GM19452 (cell line): ENCODE measurements at regions not wholly inside any gene's neighbourhood (a gene's known extent, or its start where the extent isn't known, plus 50 kb on each side); places are given as distances from the start of the nearest gene placed in this dataset.
A peak's percentile ranks its signal among the peaks of the same experiment; 100 is the strongest.

Experiments used
- ATAC-seq: cut with Tn5 transposase; IDR thresholded peaks from one replicate; pipeline ENCODE4 v1.9.1; 2021; ENCODE audit not compliant: unreplicated experiment

GRCh38 chr1:222370913-222371675 is 176.8 kb downstream of the HHIPL2 start:
- ATAC-seq: no peak

- no peak for ATAC-seq
These were observed 177.6 kb downstream of the HHIPL2 start for GRCh38 chr1:222370081-222370912.

DNA sequence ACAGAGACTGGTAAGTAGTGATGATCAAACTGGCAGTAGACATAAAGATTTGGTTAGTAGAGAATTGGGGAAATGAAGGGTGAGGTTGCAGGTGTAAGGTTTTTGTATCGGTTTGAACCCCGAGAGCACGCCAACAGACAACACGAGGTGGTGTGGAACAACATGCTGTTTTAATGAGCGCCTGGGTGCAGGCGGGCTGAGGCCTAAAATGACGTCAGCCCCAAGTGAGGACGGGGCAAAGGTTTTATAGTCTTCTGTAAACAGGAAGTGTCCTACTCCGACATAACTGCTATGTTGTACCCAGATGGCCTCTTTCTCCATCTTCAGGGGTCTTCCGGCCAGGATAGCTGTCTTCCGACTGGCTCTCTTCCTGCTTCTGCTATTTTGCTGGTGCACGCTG is 178.8 kb downstream of the HHIPL2 start:
- ATAC-seq: no peak

DNA sequence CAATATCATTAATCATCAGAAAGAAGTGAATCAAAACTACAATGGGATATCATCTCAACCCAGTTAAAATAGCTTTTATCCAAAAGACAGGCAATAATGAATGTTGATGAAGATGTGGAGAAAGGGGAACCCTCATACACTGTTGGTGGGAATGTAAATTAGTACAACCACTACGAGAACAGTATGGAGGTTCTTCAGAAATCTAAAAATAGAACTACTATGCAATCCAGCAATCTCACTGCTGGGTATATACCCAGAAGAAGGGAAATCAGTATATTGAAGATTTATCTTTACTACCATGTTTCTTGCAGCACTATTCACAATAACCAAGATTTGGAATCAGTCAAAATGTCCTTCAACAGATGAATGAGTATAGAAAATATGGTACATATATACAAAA is 189.8 kb downstream of the HHIPL2 start:
- ATAC-seq: no peak

DNA sequence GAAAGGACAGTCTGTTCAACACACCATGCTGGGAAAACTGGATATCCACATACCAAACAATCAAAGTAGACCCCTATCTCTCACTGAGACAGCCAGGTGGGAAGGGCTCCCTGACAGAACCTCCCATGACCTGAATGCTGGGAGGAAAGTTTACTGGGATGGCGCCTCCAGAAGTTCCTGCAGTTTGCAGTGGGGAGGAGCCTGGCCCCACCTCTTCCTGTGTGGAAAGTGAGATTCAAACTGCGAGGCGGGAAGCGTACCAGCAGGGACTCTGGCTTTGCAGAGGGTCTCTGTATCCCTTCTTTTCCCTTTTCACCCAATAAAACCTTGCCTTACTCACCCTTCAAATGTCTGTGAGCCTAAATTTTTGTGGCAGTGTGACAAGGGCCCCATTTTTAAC is 190.7 kb downstream of the HHIPL2 start:
- no peak for ATAC-seq

GRCh38 chr1:222347627-222348026 is 200.3 kb downstream of the HHIPL2 start:
- no peak for ATAC-seq

- ATAC-seq: no peak
These were observed 200.9 kb downstream of the HHIPL2 start for GRCh38 chr1:222346955-222347354.

- ATAC-seq: no peak
These were observed 208.4 kb downstream of the HHIPL2 start for GRCh38 chr1:222339376-222339947.

DNA sequence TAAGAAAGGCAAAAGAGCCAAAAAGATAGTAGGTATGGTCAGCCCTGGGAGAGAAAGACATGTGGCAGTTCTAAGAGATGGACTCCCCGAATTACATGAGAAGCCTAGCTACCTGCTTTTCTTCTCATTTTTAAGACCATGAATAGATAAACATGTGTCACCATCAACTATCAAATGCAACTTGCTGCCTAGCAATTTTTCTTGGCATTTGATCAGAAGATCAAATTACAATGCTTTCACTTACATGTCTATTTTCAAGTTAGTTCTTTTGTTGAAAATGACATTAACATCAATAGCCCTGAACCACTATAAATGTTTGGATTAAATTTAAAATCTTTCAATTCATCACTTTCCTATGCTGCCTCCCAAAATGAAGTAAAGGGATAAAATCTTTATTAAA is 212.3 kb downstream of the HHIPL2 start:
- ATAC-seq: no peak

- ATAC-seq: no peak
These were observed 213.8 kb downstream of the HHIPL2 start for GRCh38 chr1:222334026-222334680.

DNA sequence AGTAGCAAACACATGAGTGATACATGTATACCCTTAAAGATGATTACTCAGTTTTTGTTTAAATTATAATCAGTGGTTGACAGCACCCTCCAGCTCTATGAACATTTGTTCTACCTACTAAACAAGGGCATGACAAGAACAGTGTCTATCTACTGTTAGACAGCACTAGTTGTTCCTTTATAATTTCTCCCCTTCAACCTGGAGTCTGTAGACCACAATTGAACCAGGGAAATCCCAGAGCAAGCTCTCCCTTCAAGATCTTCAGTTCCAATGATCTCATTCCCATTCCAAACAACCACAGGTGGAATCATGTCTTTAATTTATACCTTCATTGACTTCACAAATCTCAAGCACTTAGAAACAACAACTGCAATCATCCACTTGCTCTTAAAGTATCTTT is 216.1 kb downstream of the HHIPL2 start:
- ATAC-seq: no peak

GRCh38 chr1:222331340-222331739 is 216.6 kb downstream of the HHIPL2 start:
- no peak for ATAC-seq

- no peak for ATAC-seq
These were observed 218.3 kb downstream of the HHIPL2 start for GRCh38 chr1:222329493-222330045.

DNA sequence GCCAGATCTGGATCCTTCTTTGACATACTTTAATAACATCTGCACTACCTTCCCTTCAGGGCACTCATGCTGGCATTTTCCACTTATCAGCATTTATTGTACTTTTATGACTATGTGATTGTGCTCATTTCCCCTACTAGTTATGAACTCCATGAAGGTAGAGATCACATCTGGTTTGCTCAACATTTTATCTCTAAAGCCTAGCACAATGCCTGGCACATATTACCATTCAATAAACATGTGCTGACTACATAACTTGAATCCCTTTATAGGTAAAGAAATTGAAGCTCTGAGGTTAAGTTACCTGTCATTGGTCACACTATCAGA is 221.2 kb downstream of the HHIPL2 start:
- no peak for ATAC-seq

GRCh38 chr1:222326006-222326709 is 221.7 kb downstream of the HHIPL2 start:
- ATAC-seq: no peak

DNA sequence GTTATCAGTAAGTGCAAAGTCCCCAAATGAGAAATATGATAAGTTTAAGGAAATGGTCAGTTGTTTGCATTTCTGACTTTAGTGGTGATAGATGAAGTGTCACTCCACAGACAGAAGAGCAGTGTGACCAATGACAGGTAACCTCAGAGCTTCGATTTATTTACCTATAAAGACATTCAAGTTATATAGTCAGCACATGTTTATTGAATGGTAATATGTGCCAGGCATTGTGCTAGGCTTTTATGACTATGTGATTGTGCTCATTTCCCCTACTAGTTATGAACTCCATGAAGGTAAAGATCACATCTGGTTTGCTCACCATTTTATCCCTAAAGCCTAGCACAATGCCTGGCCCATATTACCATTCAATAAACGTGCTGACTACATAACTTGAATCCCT is 222.4 kb downstream of the HHIPL2 start:
- ATAC-seq: no peak

GRCh38 chr1:222314839-222315238 is 233.1 kb downstream of the HHIPL2 start:
- ATAC-seq: no peak

DNA sequence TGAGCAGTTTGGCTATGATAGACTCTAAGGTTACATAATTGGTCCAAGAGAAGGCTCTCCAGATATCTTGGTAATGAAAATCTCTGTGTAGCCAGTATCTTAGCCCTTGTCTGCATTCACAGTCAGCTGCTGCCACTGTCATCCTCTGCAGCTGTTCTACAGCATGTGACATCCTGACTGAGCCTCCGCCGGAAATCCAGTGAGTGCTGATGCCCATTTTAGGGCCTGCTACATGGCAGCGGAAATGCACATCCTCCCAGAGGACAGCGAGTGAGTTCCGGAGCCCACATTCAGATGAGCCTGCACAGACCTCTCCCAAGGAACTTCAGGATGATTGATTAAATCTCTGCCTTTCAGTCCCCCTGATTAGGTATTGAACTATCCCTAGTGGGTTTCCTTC is 237.1 kb downstream of the HHIPL2 start:
- peak; percentile 78 for ATAC-seq

GRCh38 chr1:222307621-222308020 is 240.3 kb downstream of the HHIPL2 start:
- no peak for ATAC-seq

DNA sequence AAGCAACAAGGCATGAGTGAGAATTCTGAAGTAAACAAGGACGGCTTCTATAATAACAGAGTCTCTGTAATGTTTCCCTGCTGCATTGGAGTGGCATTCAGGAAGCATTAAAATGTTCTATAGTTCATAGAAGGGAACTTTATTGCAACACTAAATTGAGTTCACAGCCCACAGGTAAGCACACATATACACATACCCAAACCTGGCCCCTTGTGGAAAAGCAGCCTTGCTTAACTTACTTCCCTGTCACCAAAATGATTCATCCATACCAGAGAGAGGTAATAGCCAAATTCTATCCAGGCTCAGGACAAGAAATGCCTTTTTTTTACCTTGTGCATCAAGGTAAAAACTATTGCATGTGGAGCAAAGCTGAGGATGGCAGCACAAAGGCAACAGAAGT is 241.4 kb downstream of the HHIPL2 start:
- no peak for ATAC-seq

DNA sequence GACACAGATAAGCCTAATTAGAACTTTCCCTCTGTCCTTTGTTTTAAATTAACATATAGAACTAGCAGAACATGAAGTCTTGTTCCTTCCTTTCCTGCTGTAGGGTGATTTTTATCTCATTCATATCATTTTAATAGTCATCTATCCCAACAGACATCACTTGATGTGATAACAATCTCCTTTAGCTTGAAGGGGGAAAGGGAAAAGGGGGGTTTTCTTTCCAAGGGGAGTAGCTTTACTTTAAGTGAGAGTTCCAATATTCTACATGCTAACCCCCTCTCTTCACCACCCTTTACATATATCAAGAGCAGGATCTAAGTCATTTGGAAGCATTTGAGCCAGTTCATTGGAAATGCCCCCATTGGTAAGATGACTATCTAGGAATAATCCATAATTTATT is 241.9 kb downstream of the HHIPL2 start:
- no peak for ATAC-seq
